ENCODE measurements at regions not wholly inside any gene's neighbourhood (a gene's known extent, or its start where the extent isn't known, plus 50 kb on each side); places are given as distances from the start of the nearest gene placed in this dataset.

DNA sequence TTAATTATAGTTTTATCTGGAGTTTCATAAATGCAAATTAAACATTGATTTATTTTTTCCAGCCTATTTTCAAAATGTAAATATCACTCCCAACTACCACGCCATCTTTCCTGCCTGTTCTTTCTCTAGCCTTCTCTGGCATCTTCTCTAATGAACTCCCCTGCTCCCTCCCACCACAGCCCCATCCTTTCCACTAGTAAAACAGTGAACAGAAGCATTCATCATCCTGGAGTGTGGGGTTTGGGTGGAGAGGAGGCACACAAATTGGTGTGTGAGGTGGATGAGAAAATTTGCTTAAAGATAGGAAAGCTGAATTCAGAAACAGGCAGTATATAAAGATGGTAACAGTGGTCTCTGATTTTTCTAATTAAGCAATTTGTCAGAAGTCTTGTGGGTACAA lies 479.4 kb downstream of the ARL4A start:
- TF ChIP-seq EZH2phosphoT487 (IDR thresholded peaks at IDR 0.05; ENCODE audit: borderline replicate concordance, low read depth, low read length) = no peak
- TF ChIP-seq, protein P1, sequence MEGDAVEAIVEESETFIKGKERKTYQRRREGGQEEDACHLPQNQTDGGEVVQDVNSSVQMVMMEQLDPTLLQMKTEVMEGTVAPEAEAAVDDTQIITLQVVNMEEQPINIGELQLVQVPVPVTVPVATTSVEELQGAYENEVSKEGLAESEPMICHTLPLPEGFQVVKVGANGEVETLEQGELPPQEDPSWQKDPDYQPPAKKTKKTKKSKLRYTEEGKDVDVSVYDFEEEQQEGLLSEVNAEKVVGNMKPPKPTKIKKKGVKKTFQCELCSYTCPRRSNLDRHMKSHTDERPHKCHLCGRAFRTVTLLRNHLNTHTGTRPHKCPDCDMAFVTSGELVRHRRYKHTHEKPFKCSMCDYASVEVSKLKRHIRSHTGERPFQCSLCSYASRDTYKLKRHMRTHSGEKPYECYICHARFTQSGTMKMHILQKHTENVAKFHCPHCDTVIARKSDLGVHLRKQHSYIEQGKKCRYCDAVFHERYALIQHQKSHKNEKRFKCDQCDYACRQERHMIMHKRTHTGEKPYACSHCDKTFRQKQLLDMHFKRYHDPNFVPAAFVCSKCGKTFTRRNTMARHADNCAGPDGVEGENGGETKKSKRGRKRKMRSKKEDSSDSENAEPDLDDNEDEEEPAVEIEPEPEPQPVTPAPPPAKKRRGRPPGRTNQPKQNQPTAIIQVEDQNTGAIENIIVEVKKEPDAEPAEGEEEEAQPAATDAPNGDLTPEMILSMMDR (conservative IDR thresholded peaks at IDR 0.05; ENCODE audit: low read length) = no peak

All from OCI-LY7 (cell line).